Peyer's patch (tissue), 4 donors: ENCODE measurements at regions not wholly inside any gene's neighbourhood (a gene's known extent, or its start where the extent isn't known, plus 50 kb on each side); places are given as distances from the start of the nearest gene placed in this dataset.

ENCODE experiments used
- DNase-seq, 3 donors: peaks; one replicate each; pipeline ENCODE4 v3.0.0-alpha.2; 2017 to 2019
- H3K27ac ChIP-seq, 4 donors: fragments of 200-600 bp; sonication (generic); one replicate each; pipeline ENCODE4 v1.5.1; 2016 to 2019
- H3K27me3 ChIP-seq, 2 donors: fragments of 200-600 bp; sonication (generic); one replicate each; pipeline ENCODE4 v1.5.1; 2019
- H3K36me3 ChIP-seq, 3 donors: fragments of 200-600 bp; sonication (generic); one replicate each; pipeline ENCODE4 v1.5.1; 2016 to 2019
- H3K4me1 ChIP-seq, 4 donors: fragments of 200-600 bp; sonication (generic); one replicate each; pipeline ENCODE4 v1.5.1; 2016 to 2019
- H3K4me3 ChIP-seq, 4 donors: fragments of 200-600 bp; sonication (generic); 1 replicate in 3 of 4; 2 replicates in 1 of 4; pipeline ENCODE4 v1.5.1; 2016 to 2019; ENCODE audit warnings: mild to moderate bottlenecking in 1 of 4
- H3K9me3 ChIP-seq, 4 donors: fragments of 200-600 bp; sonication (generic); one replicate each; pipeline ENCODE4 v1.5.1; 2016 to 2019; ENCODE audit warnings: mild to moderate bottlenecking in 1 of 4
- POLR2A ChIP-seq, 2 donors: fragments of 450-650 bp; IDR thresholded peaks; one replicate each; pipeline ENCODE4 v1.5.1; 2017; ENCODE audit warnings: antibody characterized with exemption in 2 of 2, mild to moderate bottlenecking in 2 of 2, moderate library complexity in 2 of 2
- TF ChIP-seq, protein P1 (sequence below), 6 experiments: fragments of 450-650 bp in 4 of 6; fragments of 200-600 bp in 2 of 6; sonication (generic) in 1 of 6; IDR thresholded peaks; one replicate each; pipeline ENCODE4 v1.5.1; 2017 to 2019; ENCODE audit warnings: antibody characterized with exemption in 6 of 6, mild to moderate bottlenecking in 3 of 6, moderate library complexity in 1 of 6

DNA sequence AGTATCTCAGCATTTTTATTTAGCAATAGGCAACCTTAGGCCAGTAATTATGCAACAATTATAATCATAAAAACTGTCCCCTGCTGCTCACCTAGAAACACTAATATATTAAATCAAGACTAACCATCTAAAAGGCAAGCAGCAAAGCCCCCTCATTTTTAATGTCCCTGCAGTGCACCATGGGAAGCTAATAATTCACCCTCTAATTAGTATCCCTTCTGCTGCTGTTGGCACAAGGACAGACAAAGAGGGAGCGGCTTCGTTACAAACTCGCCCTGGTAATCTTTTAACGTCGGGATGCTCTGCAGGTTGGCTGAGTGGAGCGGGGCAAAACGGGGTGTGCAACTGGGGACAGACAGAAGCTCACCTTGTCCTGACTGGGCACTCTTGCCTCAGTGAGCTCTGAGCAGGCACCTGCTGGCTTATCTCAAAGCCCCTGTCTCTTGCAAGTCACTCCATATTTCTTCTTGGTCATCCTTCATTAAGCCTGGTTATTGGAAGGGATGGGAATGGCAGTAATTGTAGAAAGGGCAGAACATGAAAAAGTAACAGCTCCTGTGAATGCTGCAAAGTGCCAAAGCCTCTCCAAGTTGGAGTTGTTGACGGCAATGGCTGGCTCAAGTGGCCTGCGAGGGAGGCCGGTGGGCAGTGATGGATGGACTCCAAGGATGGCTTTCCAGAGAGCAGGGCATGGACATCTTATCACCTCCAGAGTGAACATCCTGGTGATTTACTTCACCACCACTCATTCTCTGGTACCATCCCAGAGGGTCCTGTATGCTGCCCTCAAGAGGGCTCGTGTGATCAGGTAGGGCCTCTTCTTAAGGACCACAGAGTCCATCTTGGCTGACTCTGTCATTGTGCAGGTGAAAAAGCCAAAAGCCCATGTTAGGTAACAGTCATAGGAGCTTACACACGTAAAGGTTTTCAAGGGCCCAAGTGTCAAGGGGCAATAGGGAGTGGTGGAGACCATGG lies 219.6 kb upstream of the N4BP1 start:
- H3K36me3 ChIP-seq: no peaks in the 10 kb centered on the region
- H3K27ac ChIP-seq: no peak overlapping the region
- no peaks in the 10 kb centered on the region for H3K9me3 ChIP-seq
- H3K4me3 ChIP-seq: no peak overlapping the region
- H3K27me3 ChIP-seq: no peaks in the 10 kb centered on the region
- no peak for TF ChIP-seq POLR2A (IDR thresholded peaks at IDR 0.05)
- TF ChIP-seq, protein P1, sequence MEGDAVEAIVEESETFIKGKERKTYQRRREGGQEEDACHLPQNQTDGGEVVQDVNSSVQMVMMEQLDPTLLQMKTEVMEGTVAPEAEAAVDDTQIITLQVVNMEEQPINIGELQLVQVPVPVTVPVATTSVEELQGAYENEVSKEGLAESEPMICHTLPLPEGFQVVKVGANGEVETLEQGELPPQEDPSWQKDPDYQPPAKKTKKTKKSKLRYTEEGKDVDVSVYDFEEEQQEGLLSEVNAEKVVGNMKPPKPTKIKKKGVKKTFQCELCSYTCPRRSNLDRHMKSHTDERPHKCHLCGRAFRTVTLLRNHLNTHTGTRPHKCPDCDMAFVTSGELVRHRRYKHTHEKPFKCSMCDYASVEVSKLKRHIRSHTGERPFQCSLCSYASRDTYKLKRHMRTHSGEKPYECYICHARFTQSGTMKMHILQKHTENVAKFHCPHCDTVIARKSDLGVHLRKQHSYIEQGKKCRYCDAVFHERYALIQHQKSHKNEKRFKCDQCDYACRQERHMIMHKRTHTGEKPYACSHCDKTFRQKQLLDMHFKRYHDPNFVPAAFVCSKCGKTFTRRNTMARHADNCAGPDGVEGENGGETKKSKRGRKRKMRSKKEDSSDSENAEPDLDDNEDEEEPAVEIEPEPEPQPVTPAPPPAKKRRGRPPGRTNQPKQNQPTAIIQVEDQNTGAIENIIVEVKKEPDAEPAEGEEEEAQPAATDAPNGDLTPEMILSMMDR (IDR thresholded peaks at IDR 0.05): no peak
- no peaks in the 10 kb centered on the region for H3K4me1 ChIP-seq
- no peak for DNase-seq

DNA sequence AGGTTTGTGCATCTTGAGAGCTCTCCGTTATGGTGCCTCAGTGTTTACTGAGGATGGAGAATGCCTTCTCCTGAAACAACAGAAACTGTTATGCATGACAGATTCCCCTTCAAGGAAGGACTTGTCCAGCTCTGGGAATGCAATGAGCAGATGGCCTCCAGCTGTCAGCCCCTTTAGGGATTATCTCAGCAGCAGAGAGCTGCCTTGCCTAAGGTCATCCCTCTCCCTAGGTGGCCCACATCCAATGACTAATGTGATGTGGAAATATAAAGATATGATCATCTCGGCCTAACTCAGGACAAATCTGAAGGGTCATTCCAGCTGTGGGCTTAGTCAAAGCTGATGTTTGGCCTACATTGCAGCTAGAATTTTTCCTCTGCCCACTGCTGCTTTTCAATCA lies 214.3 kb upstream of the N4BP1 start:
- Histone ChIP-seq H3K9me3 (no peaks in the 10 kb centered on the region), H3K27ac (no peak overlapping the region), H3K4me3 (no peak overlapping the region), H3K27me3 (no peaks in the 10 kb centered on the region), H3K4me1 (no peaks in the 10 kb centered on the region), H3K36me3 (no peaks in the 10 kb centered on the region)
- DNase-seq: peak in 1 of 3 donors; percentile 53
- TF ChIP-seq POLR2A (IDR thresholded peaks at IDR 0.05): no peak
- TF ChIP-seq, protein P1 (IDR thresholded peaks at IDR 0.05): no peak

DNA sequence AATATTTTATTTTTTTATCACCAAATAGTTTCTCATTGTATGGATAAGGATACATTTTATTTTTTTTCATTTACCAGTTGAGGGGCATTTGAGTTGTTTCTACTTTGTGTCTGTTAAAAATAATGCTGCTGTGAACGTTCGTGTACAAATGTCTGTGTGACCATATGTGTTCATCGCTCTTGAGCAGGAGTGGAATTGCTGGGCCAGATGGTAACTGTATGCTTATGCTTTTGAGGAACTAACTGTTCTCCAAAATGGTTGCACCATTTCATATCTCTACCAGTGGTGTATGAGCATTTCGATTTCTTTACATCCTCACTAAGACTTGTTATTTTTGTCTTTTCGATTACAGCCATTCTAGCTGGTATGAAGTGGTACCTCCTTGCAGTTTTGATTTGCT lies 212.5 kb upstream of the N4BP1 start:
- H3K27ac ChIP-seq: no peak overlapping the region
- H3K36me3 ChIP-seq: no peaks in the 10 kb centered on the region
- no peak overlapping the region for H3K4me3 ChIP-seq
- no peaks in the 10 kb centered on the region for H3K4me1 ChIP-seq
- TF ChIP-seq, protein P1 (IDR thresholded peaks at IDR 0.05): no peak
- no peak for TF ChIP-seq POLR2A (IDR thresholded peaks at IDR 0.05)
- no peaks in the 10 kb centered on the region for H3K9me3 ChIP-seq
- DNase-seq: no peak
- no peaks in the 10 kb centered on the region for H3K27me3 ChIP-seq

DNA sequence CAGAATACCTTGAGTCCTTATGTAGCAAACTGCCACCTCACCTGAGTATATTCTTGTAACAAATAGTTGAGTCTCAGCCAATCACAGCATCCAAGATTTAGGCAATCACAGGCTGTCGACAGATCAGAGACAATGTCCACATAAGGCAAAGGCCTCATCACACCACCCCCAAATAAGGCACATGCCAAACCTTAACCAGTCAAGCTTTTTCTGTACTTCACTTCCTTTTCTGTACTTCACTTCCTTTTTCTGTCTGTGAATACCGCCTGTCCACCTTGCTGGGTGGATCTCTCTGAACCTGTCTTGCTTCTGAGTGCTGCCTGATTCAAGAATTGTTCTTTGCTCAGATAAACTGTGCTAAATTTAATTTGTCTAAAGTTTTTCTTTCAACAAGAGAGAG lies 210.4 kb upstream of the N4BP1 start:
- TF ChIP-seq POLR2A (IDR thresholded peaks at IDR 0.05): no peak
- TF ChIP-seq, protein P1 (IDR thresholded peaks at IDR 0.05): no peak
- H3K27ac ChIP-seq: no peak overlapping the region

DNA sequence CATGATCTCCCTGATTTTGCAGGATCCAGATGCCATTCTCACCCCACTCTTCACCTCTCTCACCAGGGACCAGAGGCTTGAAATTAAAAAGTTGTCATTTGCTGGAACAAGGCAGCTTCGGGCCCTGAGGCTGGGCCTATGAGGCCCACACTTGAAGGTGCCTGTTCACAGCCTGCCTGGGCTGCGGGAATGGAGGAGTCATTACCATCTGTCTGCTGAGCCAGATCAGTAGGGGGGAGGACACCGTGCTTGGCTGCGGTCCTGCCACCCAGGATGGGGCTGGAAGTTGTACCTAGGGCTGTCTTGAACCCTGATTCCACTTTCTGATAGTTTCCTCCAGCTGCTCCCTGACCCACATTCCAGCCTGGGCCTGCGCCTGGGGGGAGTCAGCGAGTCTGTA lies 208.3 kb upstream of the N4BP1 start:
- H3K4me3 ChIP-seq: no peak overlapping the region

More for the DNA sequence above, 210.4 kb upstream of the N4BP1 start:
- no peaks in the 10 kb centered on the region for H3K9me3 ChIP-seq
- no peak overlapping the region for H3K4me3 ChIP-seq
- no peaks in the 10 kb centered on the region for H3K27me3 ChIP-seq
- H3K36me3 ChIP-seq: no peaks in the 10 kb centered on the region
- DNase-seq: no peak
- H3K4me1 ChIP-seq: no peaks in the 10 kb centered on the region

More for the DNA sequence above, 208.3 kb upstream of the N4BP1 start:
- Histone ChIP-seq H3K9me3 (no peaks in the 10 kb centered on the region), H3K4me1 (no peaks in the 10 kb centered on the region), H3K36me3 (no peaks in the 10 kb centered on the region), H3K27me3 (no peaks in the 10 kb centered on the region), H3K27ac (no peak overlapping the region)
- TF ChIP-seq, protein P1 (IDR thresholded peaks at IDR 0.05): no peak
- TF ChIP-seq POLR2A (IDR thresholded peaks at IDR 0.05): no peak
- DNase-seq: no peak
